ENCODE measurements at regions not wholly inside any gene's neighbourhood (a gene's known extent, or its start where the extent isn't known, plus 50 kb on each side); places are given as distances from the start of the nearest gene placed in this dataset.
A peak's percentile ranks its signal among the peaks of the same experiment; 100 is the strongest.

DNA sequence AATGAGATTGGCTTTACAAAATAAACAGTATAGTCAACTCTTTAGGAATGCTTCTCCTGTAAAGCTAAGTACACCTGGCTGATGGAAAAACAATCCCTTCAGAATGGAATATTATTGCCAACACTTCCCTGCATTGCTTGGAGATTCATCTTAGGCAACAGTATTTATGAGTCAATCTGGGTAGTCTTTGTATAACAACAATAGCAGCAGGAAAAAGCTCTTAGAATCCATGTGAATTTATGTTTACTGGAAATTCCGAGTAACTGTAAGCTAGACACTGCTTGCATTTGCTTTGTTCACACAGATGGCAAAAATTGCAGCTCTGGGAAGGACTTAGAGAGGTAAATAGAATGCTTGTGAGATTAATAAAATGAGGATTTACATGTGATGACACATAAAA, 101.7 kb upstream of the NTRK2 start:
- H3K4me2 ChIP-seq (ENCODE audit: low read depth, low read length): no peak overlapping the region
- no TSS peak for BruUV-seq (replicated peaks)
- no peaks in the 10 kb centered on the region for H3K27me3 ChIP-seq (ENCODE audit: control insufficient read depth in 1 of 2, insufficient read depth in 2 of 2, low read length in 2 of 2)
- H3K36me3 ChIP-seq (replicated peaks in 1 of 2; ENCODE audit: control insufficient read depth in 1 of 2, insufficient read depth in 2 of 2, low read length in 2 of 2): no peaks in the 10 kb centered on the region
- in situ Hi-C loops (cut with HindIII; ENCODE audit: extremely low pct_ligation_motif_present, low pct_unique_long_range_greater_than_20kb): no loop called here
- ChIA-PET POLR2A (no interaction called here), CTCF (ENCODE audit: low intra/inter-chr PET ratio, low total read pairs) (no interaction called here)
- no peaks in the 10 kb centered on the region for H3K9me3 ChIP-seq (ENCODE audit: low read length)
- H4K20me1 ChIP-seq (ENCODE audit: insufficient read depth, low read length): no peaks in the 10 kb centered on the region
- H3K9ac ChIP-seq (ENCODE audit: insufficient read depth, low read depth, low read length): no peak overlapping the region
- no peak overlapping the region for H2AFZ ChIP-seq (ENCODE audit: low read length)
- intact Hi-C loops (cut with micrococcal nuclease; ENCODE audit: unreplicated experiment): no loop called here
- H3K79me2 ChIP-seq (ENCODE audit: insufficient read depth, low read length): no peaks in the 10 kb centered on the region
- DNase-seq (ENCODE audit: low spot score) (no peak), FAIRE-seq (no peak), ATAC-seq (no peak)
- no peak overlapping the region for H3K4me3 ChIP-seq (replicated peaks in 1 of 3; ENCODE audit: insufficient read depth in 1 of 3, low read depth in 2 of 3, low read length in 3 of 3)
- no peaks in the 10 kb centered on the region for H3K4me1 ChIP-seq (ENCODE audit: insufficient read depth, low read length)
- H3K27ac ChIP-seq (ENCODE audit: extremely low read length, insufficient read depth, low read length): no peak overlapping the region
- WGBS (ENCODE audit: low lambda C conversion rate): 0% methylated on average over 1 of the region's 1 CpG
- TF ChIP-seq HNRNPL (IDR thresholded peaks at IDR 0.05; ENCODE audit: low read depth, low read length) (no peak), ONECUT2 (CRISPR knock-in tag; IDR thresholded peaks at IDR 0.05) (no peak), ZFP36L2 (CRISPR knock-in tag; IDR thresholded peaks at IDR 0.05) (no peak)

DNA sequence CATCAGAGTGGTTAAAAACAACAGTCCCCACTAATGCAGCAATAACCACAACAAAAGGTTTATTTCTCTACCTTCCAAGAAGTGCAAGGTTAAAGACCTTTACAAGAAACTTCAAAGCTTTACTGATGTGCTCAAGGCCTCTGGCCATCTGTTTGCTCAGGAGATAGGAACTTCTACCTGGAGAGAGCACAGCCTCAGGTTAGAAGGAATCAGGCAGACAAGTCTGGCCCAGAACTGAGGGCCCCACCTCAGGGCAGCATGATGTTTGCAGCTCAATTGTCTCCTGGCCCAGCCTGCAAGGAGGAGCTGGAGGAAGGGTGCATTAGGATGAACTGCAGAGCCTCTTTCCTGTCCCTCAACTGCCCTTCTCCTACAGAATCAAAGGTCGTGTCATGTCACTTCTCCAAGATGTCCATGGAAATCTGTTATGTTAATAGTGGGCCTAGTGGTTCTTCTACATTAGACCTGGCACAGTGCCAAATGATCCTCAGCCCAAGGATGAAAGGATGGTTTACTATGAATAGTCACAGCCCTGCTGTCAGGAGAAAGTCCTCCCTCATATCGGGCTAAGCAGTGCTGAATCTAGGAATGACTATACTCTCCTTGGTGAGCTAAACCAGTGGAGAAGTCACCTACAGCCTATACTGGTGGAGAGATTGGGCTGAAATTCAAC, 98.9 kb upstream of the NTRK2 start:
- H3K4me2 ChIP-seq (ENCODE audit: low read depth, low read length): no peak overlapping the region
- BruUV-seq (replicated peaks): no TSS peak

More for the DNA sequence above, 98.9 kb upstream of the NTRK2 start:
- ATAC-seq (no peak), DNase-seq (ENCODE audit: low spot score) (no peak), FAIRE-seq (no peak)
- ChIA-PET CTCF (ENCODE audit: low intra/inter-chr PET ratio, low total read pairs) (no interaction called here), POLR2A (no interaction called here)
- no peak overlapping the region for H3K4me3 ChIP-seq (replicated peaks in 1 of 3; ENCODE audit: insufficient read depth in 1 of 3, low read depth in 2 of 3, low read length in 3 of 3)
- no peaks in the 10 kb centered on the region for H3K9me3 ChIP-seq (ENCODE audit: low read length)
- intact Hi-C loops (cut with micrococcal nuclease; ENCODE audit: unreplicated experiment): no loop called here
- H4K20me1 ChIP-seq (ENCODE audit: insufficient read depth, low read length): no peaks in the 10 kb centered on the region
- no peaks in the 10 kb centered on the region for H3K27me3 ChIP-seq (ENCODE audit: control insufficient read depth in 1 of 2, insufficient read depth in 2 of 2, low read length in 2 of 2)
- no peaks in the 10 kb centered on the region for H3K36me3 ChIP-seq (replicated peaks in 1 of 2; ENCODE audit: control insufficient read depth in 1 of 2, insufficient read depth in 2 of 2, low read length in 2 of 2)
- H3K9ac ChIP-seq (ENCODE audit: insufficient read depth, low read depth, low read length): no peak overlapping the region
- H2AFZ ChIP-seq (ENCODE audit: low read length): no peak overlapping the region
- WGBS (ENCODE audit: low lambda C conversion rate): 8% methylated on average over 2 of the region's 2 CpGs
- in situ Hi-C loops (cut with HindIII; ENCODE audit: extremely low pct_ligation_motif_present, low pct_unique_long_range_greater_than_20kb): no loop called here
- no peak overlapping the region for H3K27ac ChIP-seq (ENCODE audit: extremely low read length, insufficient read depth, low read length)
- no peaks in the 10 kb centered on the region for H3K4me1 ChIP-seq (ENCODE audit: insufficient read depth, low read length)
- no peaks in the 10 kb centered on the region for H3K79me2 ChIP-seq (ENCODE audit: insufficient read depth, low read length)
- TF ChIP-seq LCORL (IDR thresholded peaks at IDR 0.05): peak; percentile 97
- TF ChIP-seq LCORL (CRISPR knock-in tag; IDR thresholded peaks at IDR 0.05): no peak
- TF ChIP-seq NFIB (CRISPR knock-in tag; IDR thresholded peaks at IDR 0.05; ENCODE audit: borderline replicate concordance): no peak

Data from HepG2 (cell line).